A673 (cell line): ENCODE measurements at regions not wholly inside any gene's neighbourhood (a gene's known extent, or its start where the extent isn't known, plus 50 kb on each side); places are given as distances from the start of the nearest gene placed in this dataset.

ENCODE experiments used
- BruUV-seq: library from RNA; stranded (reverse); fragments of 400-500 nt; replicated peaks from 2 replicates; lab custom pipeline; 2021; lab: Mats Ljungman, UMichigan
- CTCF ChIA-PET: fragments of 300-600 bp; sonication (Branson Sonifier 250); formaldehyde crosslinking; loops from one replicate; lab custom pipeline; 2022; ENCODE audit warnings: antibody characterized with exemption; lab: Charles Lee
- POLR2A ChIA-PET: fragments of 300-600 bp; sonication (Branson Sonifier 250); formaldehyde crosslinking; loops from one replicate; lab custom pipeline; 2022; ENCODE audit warnings: antibody characterized with exemption; ENCODE audit not compliant: low non-redundant PET; lab: Charles Lee
- DNase-seq: peaks from one replicate; pipeline ENCODE4 v3.0.0-alpha.2; 2015; ENCODE audit warnings: low spot score
- H3K27ac ChIP-seq: fragments of 200-600 bp; sonication (generic); 2 replicates; pipeline ENCODE4 v1.5.1; 2016; ENCODE audit warnings: mixed run types, low read depth, mild to moderate bottlenecking, mixed read lengths, antibody characterized with exemption, low read length; ENCODE audit not compliant: poor library complexity, severe bottlenecking
- H3K27me3 ChIP-seq: fragments of 200-600 bp; sonication (generic); replicated peaks from 2 replicates; pipeline ENCODE4 v1.6.1; 2017; ENCODE audit warnings: mixed run types, low read depth, mild to moderate bottlenecking, mixed read lengths, antibody characterized with exemption, low read length; ENCODE audit not compliant: insufficient read depth, poor library complexity
- H3K36me3 ChIP-seq: fragments of 200-600 bp; sonication (generic); 2 replicates; pipeline ENCODE4 v1.6.1; 2016; ENCODE audit warnings: mixed run types, mild to moderate bottlenecking, mixed read lengths, antibody characterized with exemption, low read length; ENCODE audit not compliant: insufficient read depth, poor library complexity, severe bottlenecking
- H3K4me1 ChIP-seq: fragments of 200-600 bp; sonication (generic); 2 replicates; pipeline ENCODE4 v1.6.1; 2017; ENCODE audit warnings: mixed run types, mild to moderate bottlenecking, mixed read lengths, antibody characterized with exemption, low read length; ENCODE audit not compliant: insufficient read depth, poor library complexity, severe bottlenecking
- H3K4me3 ChIP-seq: fragments of 200-600 bp; sonication (generic); 2 replicates; pipeline ENCODE4 v1.5.1; 2016; ENCODE audit warnings: low read depth, mixed run types, mild to moderate bottlenecking, mixed read lengths, low read length; ENCODE audit not compliant: poor library complexity, severe bottlenecking
- H3K9me3 ChIP-seq: fragments of 200-600 bp; sonication (generic); 2 replicates; pipeline ENCODE4 v1.6.1; 2016; ENCODE audit warnings: mixed run types, low read depth, mild to moderate bottlenecking, mixed read lengths, antibody characterized with exemption, low read length; ENCODE audit not compliant: poor library complexity, severe bottlenecking
- CTCF ChIP-seq: fragments of 300-800, 200-600 bp; sonication (generic); conservative IDR thresholded peaks from 2 replicates; pipeline ENCODE4 v1.5.1; 2017; ENCODE audit warnings: low read depth, mild to moderate bottlenecking, antibody characterized with exemption, low read length, moderate library complexity, mixed read lengths
- EZH2 ChIP-seq: fragments of 200-600 bp; sonication (generic); IDR thresholded peaks from 2 replicates; pipeline ENCODE4 v1.6.1; 2017; ENCODE audit warnings: borderline replicate concordance, low read depth, mild to moderate bottlenecking, mixed read lengths, antibody characterized with exemption, low read length; ENCODE audit not compliant: poor library complexity, severe bottlenecking
- intact Hi-C: fragments of 100-400 bp; cut with micrococcal nuclease; formaldehyde crosslinking; loops from one replicate; pipeline ENCODE4 v1.10.0; 2022; ENCODE audit not compliant: unreplicated experiment

- CTCF ChIA-PET = no interaction called here
- Histone ChIP-seq H3K9me3 (peaks cover 59% of the 10 kb centered on the region), H3K27me3 (no peaks in the 10 kb centered on the region), H3K27ac (no peak overlapping the region), H3K4me1 (no peaks in the 10 kb centered on the region), H3K36me3 (no peaks in the 10 kb centered on the region), H3K4me3 (no peak overlapping the region)
- no TSS peak for BruUV-seq
- no peak for DNase-seq
- intact Hi-C loops = no loop called here
- POLR2A ChIA-PET = no interaction called here
- TF ChIP-seq EZH2 (no peak), CTCF (no peak)
These were observed 141.7 kb upstream of the NDN start for GRCh38 chr15:23828786-23829185.

DNA sequence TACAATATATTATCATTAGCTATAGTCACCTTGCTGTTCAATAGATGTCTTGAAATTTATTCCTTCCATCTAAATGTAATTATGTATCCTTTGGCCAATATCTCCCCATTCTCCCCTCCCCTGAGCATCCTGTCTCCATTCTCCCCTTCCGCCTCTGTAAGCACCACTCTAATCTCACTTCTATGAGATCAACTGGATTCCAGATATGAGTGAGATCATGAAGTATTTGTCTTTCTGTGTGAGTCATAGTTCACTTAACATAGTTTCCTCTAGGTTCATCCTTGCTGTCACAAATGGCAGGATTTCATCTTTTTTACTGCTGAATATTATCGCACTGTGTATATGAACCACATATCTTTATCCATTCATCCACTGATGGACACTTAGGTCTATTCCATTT lies 148.8 kb upstream of the NDN start:
- Histone ChIP-seq H3K4me3 (no peak overlapping the region), H3K36me3 (no peaks in the 10 kb centered on the region), H3K27me3 (no peaks in the 10 kb centered on the region), H3K9me3 (peaks cover 59% of the 10 kb centered on the region), H3K4me1 (no peaks in the 10 kb centered on the region), H3K27ac (no peak overlapping the region)
- no peak for DNase-seq
- BruUV-seq = no TSS peak
- intact Hi-C loops = loop anchor here (10.0 kb wide), 1 partner anchor 61 kb away; no protein-coding TSS in a partner anchor
- ChIA-PET POLR2A (no interaction called here), CTCF (no interaction called here)
- TF ChIP-seq EZH2 (no peak), CTCF (no peak)

DNA sequence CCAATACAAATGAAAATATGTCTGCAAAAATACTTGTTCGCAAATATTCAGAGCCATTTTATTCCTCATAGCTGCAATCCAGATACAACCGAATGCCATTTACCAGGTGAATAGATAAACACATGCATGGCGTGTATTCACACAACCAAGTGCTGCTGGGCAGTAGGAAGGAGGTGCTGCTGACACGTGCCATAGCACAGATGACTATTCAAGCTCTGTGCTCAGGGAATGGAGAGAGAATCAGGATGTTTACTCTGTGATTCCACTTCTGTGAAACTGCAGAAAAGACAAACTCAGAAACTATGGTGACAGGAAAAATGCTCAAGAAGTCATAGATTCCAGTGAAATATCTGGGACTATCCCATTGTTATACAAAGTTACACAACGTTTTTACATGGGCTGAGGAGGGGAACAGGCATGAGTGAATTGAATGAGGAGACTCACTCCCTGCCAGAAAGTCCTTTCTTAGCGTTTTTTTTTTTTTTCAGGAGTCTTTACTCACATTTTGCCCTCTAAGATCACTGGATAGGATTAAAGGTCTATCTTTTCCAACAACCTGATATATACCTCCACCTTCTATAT lies 152.9 kb upstream of the NDN start:
- Histone ChIP-seq H3K27ac (no peak overlapping the region), H3K36me3 (no peaks in the 10 kb centered on the region), H3K9me3 (peaks cover 37% of the 10 kb centered on the region), H3K4me1 (no peaks in the 10 kb centered on the region), H3K4me3 (no peak overlapping the region), H3K27me3 (no peaks in the 10 kb centered on the region)
- intact Hi-C loops = loop anchor here (10.0 kb wide), 1 partner anchor 65 kb away; no protein-coding TSS in a partner anchor
- TF ChIP-seq CTCF = no peak
- TF ChIP-seq EZH2 = no peak
- ChIA-PET CTCF (no interaction called here), POLR2A (no interaction called here)
- no TSS peak for BruUV-seq
- DNase-seq = no peak
